ENCODE measurements at regions not wholly inside any gene's neighbourhood (a gene's known extent, or its start where the extent isn't known, plus 50 kb on each side); places are given as distances from the start of the nearest gene placed in this dataset.

DNA sequence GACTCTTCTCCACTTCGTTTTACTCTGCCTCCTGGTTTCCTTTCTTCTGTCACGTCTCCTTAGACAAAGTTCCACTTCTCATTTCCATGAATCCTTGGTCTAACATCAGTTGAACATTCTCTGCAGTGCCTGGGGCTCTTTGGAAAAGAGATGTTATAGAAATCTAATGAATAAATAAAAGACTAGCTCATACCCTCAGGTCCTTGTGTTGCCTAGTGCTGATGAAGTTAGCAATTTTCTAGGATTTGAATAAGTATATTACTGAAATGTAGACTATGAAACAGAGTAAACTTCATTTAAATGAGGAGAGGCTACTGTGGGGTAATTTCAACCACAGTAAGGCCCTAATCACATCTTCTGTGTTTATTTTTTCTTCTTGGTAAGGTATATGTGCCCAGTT, 146.9 kb upstream of the CADPS start:
- Histone ChIP-seq H3K9me3 (no peaks in the 10 kb centered on the region), H3K4me1 (no peaks in the 10 kb centered on the region), H3K36me3 (no peaks in the 10 kb centered on the region), H3K27ac (no peak overlapping the region), H3K27me3 (no peaks in the 10 kb centered on the region), H3K4me3 (replicated peaks in 1 of 3) (no peak overlapping the region)
- DNase-seq, result no peak
- 66% methylated on average over 2 of the region's 2 CpGs for WGBS, 2 donors
- intact Hi-C loops (cut with DNase I), result no loop called here
- no peak for TF ChIP-seq POLR2A (IDR thresholded peaks at IDR 0.05)
- TF ChIP-seq, protein P1, sequence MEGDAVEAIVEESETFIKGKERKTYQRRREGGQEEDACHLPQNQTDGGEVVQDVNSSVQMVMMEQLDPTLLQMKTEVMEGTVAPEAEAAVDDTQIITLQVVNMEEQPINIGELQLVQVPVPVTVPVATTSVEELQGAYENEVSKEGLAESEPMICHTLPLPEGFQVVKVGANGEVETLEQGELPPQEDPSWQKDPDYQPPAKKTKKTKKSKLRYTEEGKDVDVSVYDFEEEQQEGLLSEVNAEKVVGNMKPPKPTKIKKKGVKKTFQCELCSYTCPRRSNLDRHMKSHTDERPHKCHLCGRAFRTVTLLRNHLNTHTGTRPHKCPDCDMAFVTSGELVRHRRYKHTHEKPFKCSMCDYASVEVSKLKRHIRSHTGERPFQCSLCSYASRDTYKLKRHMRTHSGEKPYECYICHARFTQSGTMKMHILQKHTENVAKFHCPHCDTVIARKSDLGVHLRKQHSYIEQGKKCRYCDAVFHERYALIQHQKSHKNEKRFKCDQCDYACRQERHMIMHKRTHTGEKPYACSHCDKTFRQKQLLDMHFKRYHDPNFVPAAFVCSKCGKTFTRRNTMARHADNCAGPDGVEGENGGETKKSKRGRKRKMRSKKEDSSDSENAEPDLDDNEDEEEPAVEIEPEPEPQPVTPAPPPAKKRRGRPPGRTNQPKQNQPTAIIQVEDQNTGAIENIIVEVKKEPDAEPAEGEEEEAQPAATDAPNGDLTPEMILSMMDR (IDR thresholded peaks at IDR 0.05), result no peak

DNA sequence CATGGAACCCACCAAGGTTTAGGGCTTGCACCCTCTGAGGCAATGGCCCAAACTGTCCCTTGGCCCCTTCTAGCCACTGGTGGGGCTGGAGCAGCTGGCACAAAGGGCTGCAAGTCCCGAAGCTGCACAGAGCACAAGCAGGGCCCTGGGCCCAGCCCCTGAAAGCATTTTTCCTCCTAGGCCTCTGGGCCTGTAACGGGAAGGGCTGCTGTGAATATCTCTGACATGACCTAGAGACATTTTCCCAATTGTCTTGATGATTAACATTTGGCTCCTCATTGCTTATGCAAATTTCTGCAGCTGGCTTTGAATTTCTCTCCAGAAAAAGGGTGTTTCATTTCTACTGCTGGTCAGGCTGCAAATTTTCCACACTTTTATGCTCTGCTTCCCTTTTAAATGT, 151.5 kb upstream of the CADPS start:
- intact Hi-C loops (cut with DNase I), result no loop called here
- WGBS, 2 donors, result 81 to 83% methylated on average over 1 to 2 of the region's 2 CpGs
- H3K27me3 ChIP-seq, result no peaks in the 10 kb centered on the region
- TF ChIP-seq, protein P1 (IDR thresholded peaks at IDR 0.05), result no peak
- no peak for TF ChIP-seq POLR2A (IDR thresholded peaks at IDR 0.05)
- no peak for DNase-seq
- no peak overlapping the region for H3K4me3 ChIP-seq (replicated peaks in 1 of 3)
- H3K9me3 ChIP-seq, result no peaks in the 10 kb centered on the region
- no peaks in the 10 kb centered on the region for H3K36me3 ChIP-seq
- H3K27ac ChIP-seq, result no peak overlapping the region
- H3K4me1 ChIP-seq, result no peaks in the 10 kb centered on the region

DNA sequence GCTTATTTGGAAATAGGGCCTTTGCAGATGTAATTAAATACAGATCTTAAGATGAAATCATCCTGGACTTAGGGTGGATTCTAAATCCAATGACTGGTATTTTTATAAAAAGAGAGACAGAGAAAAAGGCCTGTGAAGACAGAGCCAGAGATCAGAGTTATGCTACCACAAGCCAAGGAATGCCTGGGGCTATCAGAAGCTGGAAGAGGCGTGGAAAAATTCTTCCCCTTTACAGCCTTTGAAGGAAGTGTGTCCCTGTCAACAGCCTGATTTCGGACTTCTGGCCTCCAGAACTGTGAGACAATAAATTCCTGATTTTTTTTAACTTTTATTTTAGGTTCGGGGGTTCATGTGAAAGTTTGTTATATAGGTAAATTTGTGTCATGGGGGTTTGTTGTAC, 154.1 kb upstream of the CADPS start:
- Histone ChIP-seq H3K27ac (no peak overlapping the region), H3K4me1 (no peaks in the 10 kb centered on the region), H3K27me3 (no peaks in the 10 kb centered on the region), H3K36me3 (no peaks in the 10 kb centered on the region), H3K9me3 (no peaks in the 10 kb centered on the region), H3K4me3 (replicated peaks in 1 of 3) (no peak overlapping the region)
- WGBS, 2 donors, result 75 to 84% methylated on average over 3 of the region's 3 CpGs
- intact Hi-C loops (cut with DNase I), result no loop called here
- no peak for TF ChIP-seq POLR2A (IDR thresholded peaks at IDR 0.05)
- TF ChIP-seq, protein P1 (IDR thresholded peaks at IDR 0.05), result no peak
- DNase-seq, result no peak

DNA sequence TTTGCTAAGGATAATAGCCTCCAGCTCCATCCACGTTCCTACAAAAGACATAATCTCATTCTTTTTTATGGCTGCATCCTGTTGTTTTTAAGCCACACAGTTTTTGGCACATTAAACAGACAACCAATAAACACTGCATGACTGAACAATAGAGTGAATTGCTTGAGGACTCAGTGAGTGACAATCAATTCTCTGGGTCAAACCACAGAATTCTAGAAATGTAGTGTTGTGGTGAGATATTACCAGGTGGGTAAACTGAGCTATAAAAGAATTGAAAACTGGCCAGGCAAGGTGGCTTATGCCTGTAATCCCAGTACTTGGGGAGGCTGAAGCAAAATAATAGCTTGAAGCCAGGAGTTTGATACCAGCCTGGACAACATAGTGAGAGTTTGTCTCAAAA, 154.7 kb upstream of the CADPS start:
- no peak overlapping the region for H3K4me3 ChIP-seq (replicated peaks in 1 of 3)
- intact Hi-C loops (cut with DNase I), result no loop called here
- TF ChIP-seq, protein P1 (IDR thresholded peaks at IDR 0.05), result no peak
- TF ChIP-seq POLR2A (IDR thresholded peaks at IDR 0.05), result no peak
- H3K36me3 ChIP-seq, result no peaks in the 10 kb centered on the region
- no peaks in the 10 kb centered on the region for H3K9me3 ChIP-seq
- 31 to 71% methylated on average over 1 of the region's 1 CpG for WGBS, 2 donors
- no peak overlapping the region for H3K27ac ChIP-seq
- no peaks in the 10 kb centered on the region for H3K4me1 ChIP-seq
- no peaks in the 10 kb centered on the region for H3K27me3 ChIP-seq
- DNase-seq, result no peak

DNA sequence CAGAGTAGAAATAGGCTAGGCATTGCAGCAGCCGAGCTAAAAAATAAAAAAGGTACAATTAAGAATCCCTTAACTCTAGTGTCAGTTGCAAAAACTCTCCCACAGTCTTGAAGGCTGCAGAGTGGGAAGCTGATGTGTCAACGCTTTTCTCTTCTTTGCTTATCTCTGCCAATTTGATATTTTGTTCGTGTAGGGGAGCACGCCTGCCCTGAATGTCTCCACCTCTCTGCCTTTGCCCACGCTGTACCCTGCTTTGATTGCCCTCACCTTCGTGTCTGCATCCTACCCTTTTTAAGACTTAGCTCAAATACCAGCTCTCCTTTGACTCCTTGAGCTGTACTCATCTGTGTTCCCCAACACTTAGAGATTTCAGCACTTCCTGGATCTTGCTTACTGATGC, 155.4 kb upstream of the CADPS start:
- Histone ChIP-seq H3K4me3 (replicated peaks in 1 of 3) (no peak overlapping the region), H3K36me3 (no peaks in the 10 kb centered on the region), H3K9me3 (no peaks in the 10 kb centered on the region), H3K4me1 (no peaks in the 10 kb centered on the region), H3K27me3 (no peaks in the 10 kb centered on the region), H3K27ac (no peak overlapping the region)
- 66 to 68% methylated on average over 6 of the region's 6 CpGs for WGBS, 2 donors
- intact Hi-C loops (cut with DNase I), result no loop called here
- no peak for TF ChIP-seq POLR2A (IDR thresholded peaks at IDR 0.05)
- TF ChIP-seq, protein P1 (IDR thresholded peaks at IDR 0.05), result no peak
- DNase-seq, result no peak
